HEK293 (cell line): ENCODE measurements at regions not wholly inside any gene's neighbourhood (a gene's known extent, or its start where the extent isn't known, plus 50 kb on each side); places are given as distances from the start of the nearest gene placed in this dataset.
"Not testable (repeated sequence)": the region's sequence is repeated elsewhere in the genome, so short reads cannot be mapped to it uniquely, and the experiment has no call there.

Source experiments
- CTCF ChIA-PET: fragments of 350-600 bp; formaldehyde crosslinking; extraction: SDS; loops from one replicate; lab custom pipeline; 2021; ENCODE audit warnings: antibody characterized with exemption; lab: Yijun Ruan, JAX
- POLR2A ChIA-PET: fragments of 300-600 bp; formaldehyde crosslinking; extraction: SDS; loops from one replicate; lab custom pipeline; 2020; ENCODE audit warnings: antibody characterized with exemption, inconsistent platforms; lab: Yijun Ruan, JAX
- H3K27ac ChIP-seq: fragments of 200-500 bp; sonication (Bioruptor generic); 2 replicates; pipeline ENCODE4 v1.5.1; 2014; ENCODE audit warnings: low read depth, low read length, control low read depth, inconsistent platforms; ENCODE audit errors: extremely low read depth
- H3K36me3 ChIP-seq, 2 experiments: fragments of 200-500 bp in 1 of 2; sonication (Bioruptor generic) in 1 of 2; 1 replicate in 1 of 2; 2 replicates in 1 of 2; pipeline ENCODE4 v1.5.1; 2014 to 2017; ENCODE audit warnings: inconsistent platforms in 2 of 2, low read length in 2 of 2; ENCODE audit not compliant: control insufficient read depth in 2 of 2, insufficient read depth in 1 of 2
- H3K4me1 ChIP-seq: fragments of 200-500 bp; sonication (Bioruptor generic); 2 replicates; pipeline ENCODE4 v1.5.1; 2014; ENCODE audit warnings: mild to moderate bottlenecking, low read length, inconsistent platforms; ENCODE audit not compliant: control insufficient read depth, insufficient read depth
- H3K4me3 ChIP-seq: 2 replicates; pipeline ENCODE4 v1.5.1; 2011; ENCODE audit warnings: low read depth, mild to moderate bottlenecking, control low read depth, low read length, moderate library complexity
- H3K9me3 ChIP-seq: fragments of 200-500 bp; sonication (Bioruptor generic); 2 replicates; pipeline ENCODE4 v1.5.1; 2014; ENCODE audit warnings: low read depth, low read length, inconsistent platforms; ENCODE audit not compliant: control insufficient read depth, insufficient read depth
- KLF8 ChIP-seq: fragments of 450-650 bp; formaldehyde crosslinking; IDR thresholded peaks from 2 replicates; pipeline ENCODE4 v1.5.1; 2016; ENCODE audit warnings: missing biosample characterization, missing genetic modification characterization
- PRDM1 ChIP-seq: fragments of 450-650 bp; formaldehyde crosslinking; IDR thresholded peaks from 2 replicates; pipeline ENCODE4; 2016; ENCODE audit warnings: missing biosample characterization, missing genetic modification characterization
- SETDB1 ChIP-seq: IDR thresholded peaks from one replicate; pipeline ENCODE4 v1.6.1; 2017; ENCODE audit warnings: mild to moderate bottlenecking, low read length, moderate library complexity, mixed read lengths; ENCODE audit not compliant: insufficient read length
- ZNF112 ChIP-seq: fragments of 450-650 bp; formaldehyde crosslinking; IDR thresholded peaks from 2 replicates; pipeline ENCODE4 v1.5.0; 2017; ENCODE audit warnings: missing biosample characterization, missing genetic modification characterization
- ZNF138 ChIP-seq: fragments of 450-650 bp; formaldehyde crosslinking; IDR thresholded peaks from 2 replicates; pipeline ENCODE4 v1.5.1; 2016; ENCODE audit warnings: missing biosample characterization, missing genetic modification characterization, borderline replicate concordance
- ZNF214 ChIP-seq: fragments of 450-650 bp; formaldehyde crosslinking; IDR thresholded peaks from 2 replicates; pipeline ENCODE4 v1.5.1; 2017; ENCODE audit warnings: missing biosample characterization, mild to moderate bottlenecking, missing genetic modification characterization, borderline replicate concordance
- ZNF24 ChIP-seq: fragments of 450-650 bp; formaldehyde crosslinking; IDR thresholded peaks from 2 replicates; pipeline ENCODE4 v1.5.1; 2016; ENCODE audit warnings: missing biosample characterization, missing genetic modification characterization
- ZNF266 ChIP-seq: fragments of 450-650 bp; formaldehyde crosslinking; IDR thresholded peaks from 2 replicates; pipeline ENCODE4 v1.5.1; 2016; ENCODE audit warnings: missing biosample characterization, missing genetic modification characterization, low read depth
- ZNF274 ChIP-seq, 2 experiments: fragments of 200-500 bp in 1 of 2; fragments of 450-650 bp in 1 of 2; sonication (Bioruptor generic) in 1 of 2; formaldehyde crosslinking in 1 of 2; IDR thresholded peaks; 2 replicates each; pipeline versions ENCODE4 v1.5.1 to v1.6.1; 2014 to 2016; ENCODE audit warnings: borderline replicate concordance in 1 of 2, inconsistent platforms in 1 of 2, low read length in 1 of 2, missing biosample characterization in 1 of 2, missing genetic modification characterization in 1 of 2
- ZNF302 ChIP-seq: fragments of 450-650 bp; formaldehyde crosslinking; IDR thresholded peaks from 2 replicates; pipeline ENCODE4 v1.5.1; 2016; ENCODE audit warnings: missing biosample characterization, missing genetic modification characterization, low read depth
- ZNF510 ChIP-seq: fragments of 450-650 bp; formaldehyde crosslinking; IDR thresholded peaks from 2 replicates; pipeline ENCODE4 v1.5.1; 2018; ENCODE audit warnings: mild to moderate bottlenecking, missing genetic modification characterization, missing biosample characterization; ENCODE audit not compliant: insufficient replicate concordance
- ZNF530 ChIP-seq: fragments of 450-650 bp; formaldehyde crosslinking; IDR thresholded peaks from 2 replicates; pipeline ENCODE4 v1.5.1; 2016; ENCODE audit warnings: low read depth, missing biosample characterization, missing genetic modification characterization
- ZNF560 ChIP-seq: fragments of 450-650 bp; formaldehyde crosslinking; IDR thresholded peaks from 2 replicates; pipeline ENCODE4 v1.5.1; 2017; ENCODE audit warnings: missing biosample characterization, missing genetic modification characterization, borderline replicate concordance
- ZNF561 ChIP-seq: fragments of 450-650 bp; IDR thresholded peaks from 2 replicates; pipeline ENCODE4 v1.5.1; 2018; ENCODE audit warnings: missing biosample characterization, missing genetic modification characterization, borderline replicate concordance
- ZNF660 ChIP-seq: fragments of 450-650 bp; IDR thresholded peaks from 2 replicates; pipeline ENCODE4 v1.5.1; 2018; ENCODE audit warnings: missing biosample characterization, mild to moderate bottlenecking, missing genetic modification characterization
- ZSCAN16 ChIP-seq: fragments of 450-650 bp; formaldehyde crosslinking; IDR thresholded peaks from 2 replicates; pipeline ENCODE4 v1.5.1; 2016; ENCODE audit warnings: missing biosample characterization, missing genetic modification characterization
- TF ChIP-seq, protein P1 (sequence below): fragments of 450-650 bp; formaldehyde crosslinking; IDR thresholded peaks from 2 replicates; pipeline ENCODE4 v1.5.1; 2016; ENCODE audit warnings: missing biosample characterization, missing genetic modification characterization
- TF ChIP-seq, protein P2 (sequence below): fragments of 450-650 bp; IDR thresholded peaks from 2 replicates; pipeline ENCODE4 v1.5.1; 2018; ENCODE audit warnings: missing biosample characterization, missing genetic modification characterization
- TF ChIP-seq, protein P3 (sequence below): fragments of 450-650 bp; formaldehyde crosslinking; IDR thresholded peaks from 2 replicates; pipeline ENCODE4 v1.5.1; 2016; ENCODE audit warnings: missing biosample characterization, missing genetic modification characterization
- TF ChIP-seq, protein P4 (sequence below): fragments of 450-650 bp; formaldehyde crosslinking; IDR thresholded peaks from 2 replicates; pipeline ENCODE4 v1.5.1; 2016; ENCODE audit warnings: missing biosample characterization, missing genetic modification characterization
- TF ChIP-seq, protein P5 (sequence below): fragments of 450-650 bp; formaldehyde crosslinking; IDR thresholded peaks from 2 replicates; pipeline ENCODE4 v1.5.1; 2016; ENCODE audit warnings: missing biosample characterization, missing genetic modification characterization

DNA sequence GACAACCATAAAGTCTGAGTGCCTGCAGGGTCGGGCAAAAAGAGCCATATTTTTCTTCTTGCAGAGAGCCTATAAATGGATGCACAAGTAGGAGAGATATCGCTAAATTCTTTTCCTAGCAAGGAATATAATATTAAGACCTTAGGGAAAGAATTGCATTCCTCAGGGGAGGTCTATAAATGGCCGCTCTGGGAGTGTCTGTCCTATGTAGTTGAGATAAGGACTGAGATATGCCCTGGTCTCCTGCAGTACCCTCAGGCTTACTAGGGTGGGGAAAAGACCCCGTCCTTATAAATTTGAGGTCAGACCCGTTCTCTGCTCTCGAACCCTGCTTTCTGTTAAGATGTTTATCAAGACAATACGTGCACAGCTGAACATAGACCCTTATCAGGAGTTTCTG lies 250.9 kb downstream of the ANKRD50 start:
- H3K4me1 ChIP-seq, H3K9me3 ChIP-seq, H3K4me3 ChIP-seq, H3K27ac ChIP-seq, CTCF ChIA-PET, POLR2A ChIA-PET, H3K36me3 ChIP-seq: not testable (repeated sequence)
- TF ChIP-seq SETDB1, result peak; percentile 92

- no peak for TF ChIP-seq ZNF560
- no peak for TF ChIP-seq ZNF302
- no peak for TF ChIP-seq ZNF138 (tag by site-specific recombination)
- TF ChIP-seq, protein P1, sequence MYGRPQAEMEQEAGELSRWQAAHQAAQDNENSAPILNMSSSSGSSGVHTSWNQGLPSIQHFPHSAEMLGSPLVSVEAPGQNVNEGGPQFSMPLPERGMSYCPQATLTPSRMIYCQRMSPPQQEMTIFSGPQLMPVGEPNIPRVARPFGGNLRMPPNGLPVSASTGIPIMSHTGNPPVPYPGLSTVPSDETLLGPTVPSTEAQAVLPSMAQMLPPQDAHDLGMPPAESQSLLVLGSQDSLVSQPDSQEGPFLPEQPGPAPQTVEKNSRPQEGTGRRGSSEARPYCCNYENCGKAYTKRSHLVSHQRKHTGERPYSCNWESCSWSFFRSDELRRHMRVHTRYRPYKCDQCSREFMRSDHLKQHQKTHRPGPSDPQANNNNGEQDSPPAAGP, result no peak
- no peak for TF ChIP-seq ZNF530
- TF ChIP-seq, protein P2, sequence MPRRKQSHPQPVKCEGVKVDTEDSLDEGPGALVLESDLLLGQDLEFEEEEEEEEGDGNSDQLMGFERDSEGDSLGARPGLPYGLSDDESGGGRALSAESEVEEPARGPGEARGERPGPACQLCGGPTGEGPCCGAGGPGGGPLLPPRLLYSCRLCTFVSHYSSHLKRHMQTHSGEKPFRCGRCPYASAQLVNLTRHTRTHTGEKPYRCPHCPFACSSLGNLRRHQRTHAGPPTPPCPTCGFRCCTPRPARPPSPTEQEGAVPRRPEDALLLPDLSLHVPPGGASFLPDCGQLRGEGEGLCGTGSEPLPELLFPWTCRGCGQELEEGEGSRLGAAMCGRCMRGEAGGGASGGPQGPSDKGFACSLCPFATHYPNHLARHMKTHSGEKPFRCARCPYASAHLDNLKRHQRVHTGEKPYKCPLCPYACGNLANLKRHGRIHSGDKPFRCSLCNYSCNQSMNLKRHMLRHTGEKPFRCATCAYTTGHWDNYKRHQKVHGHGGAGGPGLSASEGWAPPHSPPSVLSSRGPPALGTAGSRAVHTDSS (tag by site-specific recombination), result no peak
- TF ChIP-seq, protein P3, sequence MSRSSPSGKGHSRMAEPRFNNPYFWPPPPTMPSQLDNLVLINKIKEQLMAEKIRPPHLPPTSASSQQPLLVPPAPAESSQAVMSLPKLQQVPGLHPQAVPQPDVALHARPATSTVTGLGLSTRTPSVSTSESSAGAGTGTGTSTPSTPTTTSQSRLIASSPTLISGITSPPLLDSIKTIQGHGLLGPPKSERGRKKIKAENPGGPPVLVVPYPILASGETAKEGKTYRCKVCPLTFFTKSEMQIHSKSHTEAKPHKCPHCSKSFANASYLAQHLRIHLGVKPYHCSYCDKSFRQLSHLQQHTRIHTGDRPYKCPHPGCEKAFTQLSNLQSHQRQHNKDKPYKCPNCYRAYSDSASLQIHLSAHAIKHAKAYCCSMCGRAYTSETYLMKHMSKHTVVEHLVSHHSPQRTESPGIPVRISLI, result no peak
- no peak for TF ChIP-seq ZNF266 (tag by site-specific recombination)
- TF ChIP-seq ZNF24 (tag by site-specific recombination), result no peak
- TF ChIP-seq ZNF561 (tag by site-specific recombination), result no peak
- no peak for TF ChIP-seq ZSCAN16 (tag by site-specific recombination)
- no peak for TF ChIP-seq ZNF214
- no peak for TF ChIP-seq ZNF274 (IDR thresholded peaks at IDR 0.05; ENCODE audit: low read length)
- TF ChIP-seq ZNF274 (tag by site-specific recombination; IDR thresholded peaks at IDR 0.05; ENCODE audit: borderline replicate concordance), result no peak
- TF ChIP-seq, protein P4, sequence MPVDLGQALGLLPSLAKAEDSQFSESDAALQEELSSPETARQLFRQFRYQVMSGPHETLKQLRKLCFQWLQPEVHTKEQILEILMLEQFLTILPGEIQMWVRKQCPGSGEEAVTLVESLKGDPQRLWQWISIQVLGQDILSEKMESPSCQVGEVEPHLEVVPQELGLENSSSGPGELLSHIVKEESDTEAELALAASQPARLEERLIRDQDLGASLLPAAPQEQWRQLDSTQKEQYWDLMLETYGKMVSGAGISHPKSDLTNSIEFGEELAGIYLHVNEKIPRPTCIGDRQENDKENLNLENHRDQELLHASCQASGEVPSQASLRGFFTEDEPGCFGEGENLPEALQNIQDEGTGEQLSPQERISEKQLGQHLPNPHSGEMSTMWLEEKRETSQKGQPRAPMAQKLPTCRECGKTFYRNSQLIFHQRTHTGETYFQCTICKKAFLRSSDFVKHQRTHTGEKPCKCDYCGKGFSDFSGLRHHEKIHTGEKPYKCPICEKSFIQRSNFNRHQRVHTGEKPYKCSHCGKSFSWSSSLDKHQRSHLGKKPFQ (tag by site-specific recombination), result no peak
- TF ChIP-seq, protein P5, sequence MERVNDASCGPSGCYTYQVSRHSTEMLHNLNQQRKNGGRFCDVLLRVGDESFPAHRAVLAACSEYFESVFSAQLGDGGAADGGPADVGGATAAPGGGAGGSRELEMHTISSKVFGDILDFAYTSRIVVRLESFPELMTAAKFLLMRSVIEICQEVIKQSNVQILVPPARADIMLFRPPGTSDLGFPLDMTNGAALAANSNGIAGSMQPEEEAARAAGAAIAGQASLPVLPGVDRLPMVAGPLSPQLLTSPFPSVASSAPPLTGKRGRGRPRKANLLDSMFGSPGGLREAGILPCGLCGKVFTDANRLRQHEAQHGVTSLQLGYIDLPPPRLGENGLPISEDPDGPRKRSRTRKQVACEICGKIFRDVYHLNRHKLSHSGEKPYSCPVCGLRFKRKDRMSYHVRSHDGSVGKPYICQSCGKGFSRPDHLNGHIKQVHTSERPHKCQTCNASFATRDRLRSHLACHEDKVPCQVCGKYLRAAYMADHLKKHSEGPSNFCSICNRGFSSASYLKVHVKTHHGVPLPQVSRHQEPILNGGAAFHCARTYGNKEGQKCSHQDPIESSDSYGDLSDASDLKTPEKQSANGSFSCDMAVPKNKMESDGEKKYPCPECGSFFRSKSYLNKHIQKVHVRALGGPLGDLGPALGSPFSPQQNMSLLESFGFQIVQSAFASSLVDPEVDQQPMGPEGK, result no peak
- TF ChIP-seq ZNF112 (tag by site-specific recombination), result no peak
- no peak for TF ChIP-seq PRDM1 (tag by site-specific recombination)
- no peak for TF ChIP-seq ZNF660 (tag by site-specific recombination)
- no peak for TF ChIP-seq ZNF510 (tag by site-specific recombination)
- TF ChIP-seq KLF8, result no peak
- TF ChIP-seq, all 188 proteins: peak for 0
- no peaks in the 10 kb centered on the region for H3K9me3 ChIP-seq
- ChIA-PET POLR2A (no interaction called here), CTCF (no interaction called here)
- H3K27ac ChIP-seq, result no peak overlapping the region
- no peaks in the 10 kb centered on the region for H3K36me3 ChIP-seq
- no peaks in the 10 kb centered on the region for H3K4me1 ChIP-seq
- H3K4me3 ChIP-seq, result no peak overlapping the region
Observed at GRCh38 chr4:124462954-124463828, 249.3 kb downstream of the ANKRD50 start.
